H9 (cell line): ENCODE measurements at regions not wholly inside any gene's neighbourhood (a gene's known extent, or its start where the extent isn't known, plus 50 kb on each side); places are given as distances from the start of the nearest gene placed in this dataset.

Source experiments
- DNase-seq: peaks from one replicate; pipeline ENCODE4 v3.0.0-alpha.2; 2017
- H2AFZ ChIP-seq: one replicate; pipeline ENCODE4 v1.6.1; 2013; ENCODE audit warnings: mild to moderate bottlenecking, low read length, control low read depth, moderate library complexity
- H2AK5ac ChIP-seq: 2 replicates; pipeline ENCODE4 v1.6.1; 2013; ENCODE audit warnings: low read length, control low read depth, mixed read lengths; ENCODE audit not compliant: insufficient read length
- H2BK120ac ChIP-seq: one replicate; pipeline ENCODE4 v1.6.1; 2013; ENCODE audit warnings: low read depth, mild to moderate bottlenecking, low read length, control low read depth, inconsistent platforms; ENCODE audit not compliant: poor library complexity, severe bottlenecking
- H2BK12ac ChIP-seq: 2 replicates; pipeline ENCODE4 v1.6.1; 2013; ENCODE audit warnings: low read length, control low read depth, mixed read lengths, low read depth; ENCODE audit not compliant: insufficient read length
- H2BK15ac ChIP-seq: 2 replicates; pipeline ENCODE4 v1.6.1; 2013; ENCODE audit warnings: low read depth, low read length, control low read depth
- H2BK20ac ChIP-seq: one replicate; pipeline ENCODE4 v1.6.1; 2013; ENCODE audit warnings: low read depth, mild to moderate bottlenecking, low read length, control low read depth, inconsistent platforms; ENCODE audit not compliant: poor library complexity, severe bottlenecking
- H2BK5ac ChIP-seq: 2 replicates; pipeline ENCODE4 v1.6.1; 2013; ENCODE audit warnings: low read length, control low read depth, mixed read lengths; ENCODE audit not compliant: insufficient read length
- H3K14ac ChIP-seq: 2 replicates; pipeline ENCODE4 v1.6.1; 2013; ENCODE audit warnings: low read length, control low read depth; ENCODE audit not compliant: insufficient read depth
- H3K18ac ChIP-seq: 2 replicates; pipeline ENCODE4 v1.6.1; 2013; ENCODE audit warnings: low read depth, mild to moderate bottlenecking, mixed read lengths, low read length, control low read depth; ENCODE audit not compliant: insufficient read length
- H3K23ac ChIP-seq: 2 replicates; pipeline ENCODE4 v1.6.1; 2013; ENCODE audit warnings: low read length, control low read depth, mixed read lengths, low read depth; ENCODE audit not compliant: insufficient read length
- H3K23me2 ChIP-seq: 2 replicates; pipeline ENCODE4 v1.6.1; 2013; ENCODE audit warnings: low read depth, mild to moderate bottlenecking, mixed read lengths, low read length, control low read depth; ENCODE audit not compliant: insufficient read length, poor library complexity, severe bottlenecking
- H3K27ac ChIP-seq: 2 replicates; pipeline ENCODE4 v1.5.1; 2013; ENCODE audit warnings: low read length, control low read depth, mixed read lengths, low read depth; ENCODE audit not compliant: insufficient read length
- H3K27me3 ChIP-seq: 2 replicates; pipeline ENCODE4 v1.6.1; 2013; ENCODE audit warnings: low read length, control low read depth, inconsistent platforms; ENCODE audit not compliant: insufficient read depth
- H3K4ac ChIP-seq: 2 replicates; pipeline ENCODE4 v1.6.1; 2013; ENCODE audit warnings: low read depth, mild to moderate bottlenecking, control low read depth, inconsistent platforms, low read length, moderate library complexity
- H3K4me1 ChIP-seq: 2 replicates; pipeline ENCODE4 v1.6.1; 2013; ENCODE audit warnings: low read length, control low read depth, inconsistent platforms; ENCODE audit not compliant: insufficient read depth
- H3K4me2 ChIP-seq: 2 replicates; pipeline ENCODE4 v1.6.1; 2013; ENCODE audit warnings: low read length, control low read depth, mixed read lengths; ENCODE audit not compliant: insufficient read length, insufficient read depth
- H3K56ac ChIP-seq: 2 replicates; pipeline ENCODE4 v1.6.1; 2013; ENCODE audit warnings: low read depth, mild to moderate bottlenecking, mixed read lengths, low read length, control low read depth; ENCODE audit not compliant: insufficient read length
- H3K79me1 ChIP-seq: 2 replicates; pipeline ENCODE4 v1.6.1; 2013; ENCODE audit warnings: low read depth, mild to moderate bottlenecking, moderate library complexity, low read length, control low read depth, inconsistent platforms; ENCODE audit not compliant: insufficient read depth, poor library complexity, severe bottlenecking
- H3K79me2 ChIP-seq: 2 replicates; pipeline ENCODE4 v1.6.1; 2013; ENCODE audit warnings: low read length, control low read depth, inconsistent platforms; ENCODE audit not compliant: insufficient read depth
- H3K9ac ChIP-seq: 2 replicates; pipeline ENCODE4 v1.6.1; 2013; ENCODE audit warnings: low read length, control low read depth, mixed read lengths; ENCODE audit not compliant: insufficient read length; ENCODE audit errors: extremely low read depth
- H3K9me3 ChIP-seq: one replicate; pipeline ENCODE4 v1.6.1; 2013; ENCODE audit warnings: low read depth, low read length, inconsistent platforms; ENCODE audit not compliant: control insufficient read depth
- H3T11ph ChIP-seq: one replicate; pipeline ENCODE4 v1.6.1; 2013; ENCODE audit warnings: mild to moderate bottlenecking, low read length, control low read depth, inconsistent platforms
- H4K20me1 ChIP-seq: one replicate; pipeline ENCODE4 v1.6.1; 2013; ENCODE audit not compliant: control insufficient read depth, insufficient read length, insufficient read depth
- H4K5ac ChIP-seq: 2 replicates; pipeline ENCODE4 v1.6.1; 2013; ENCODE audit warnings: low read depth, mild to moderate bottlenecking, mixed read lengths, low read length, control low read depth; ENCODE audit not compliant: insufficient read length
- H4K8ac ChIP-seq: replicated peaks from 2 replicates; pipeline ENCODE4 v1.6.1; 2013; ENCODE audit warnings: low read length, control low read depth, mixed read lengths, low read depth; ENCODE audit not compliant: insufficient read length
- H4K91ac ChIP-seq: 2 replicates; pipeline ENCODE4 v1.6.1; 2013; ENCODE audit warnings: low read depth, mild to moderate bottlenecking, moderate library complexity, mixed read lengths, low read length, control low read depth; ENCODE audit not compliant: insufficient read length
- H3K27ac Mint-ChIP-seq, 3 experiments: 2 replicates in 2 of 3; 3 replicates in 1 of 3; pipeline ENCODE4 v1.8.0; 2020 to 2021; ENCODE audit warnings: mixed read lengths in 3 of 3, mild to moderate bottlenecking in 1 of 3, moderate library complexity in 1 of 3
- H3K27me3 Mint-ChIP-seq: 2 replicates; pipeline ENCODE4 v1.8.0; 2021; ENCODE audit warnings: low read depth, mild to moderate bottlenecking, moderate library complexity, mixed read lengths
- H3K36me3 Mint-ChIP-seq, 3 experiments: 2 replicates in 2 of 3; 3 replicates in 1 of 3; pipeline ENCODE4 v1.8.0; 2020 to 2021; ENCODE audit warnings: low read depth in 3 of 3, mixed read lengths in 3 of 3; ENCODE audit not compliant: insufficient read depth in 1 of 3
- H3K4me1 Mint-ChIP-seq, 2 experiments: 2 replicates each; pipeline ENCODE4 v1.8.0; 2020; ENCODE audit warnings: mixed read lengths in 2 of 2
- H3K4me3 Mint-ChIP-seq, 2 experiments: 2 replicates in 1 of 2; 3 replicates in 1 of 2; pipeline ENCODE4 v1.8.0; 2020 to 2021; ENCODE audit warnings: mild to moderate bottlenecking in 2 of 2, mixed read lengths in 2 of 2, moderate library complexity in 1 of 2
- H3K9me3 Mint-ChIP-seq, 2 experiments: 2 replicates in 1 of 2; 3 replicates in 1 of 2; pipeline ENCODE4 v1.8.0; 2020; ENCODE audit warnings: mild to moderate bottlenecking in 2 of 2, mixed read lengths in 2 of 2, moderate library complexity in 1 of 2
- WGBS: extraction: QIAGEN DNeasy Blood & Tissue Kit; methylation state at CpG from one replicate; pipeline ENCODE4 v1.1.7; 2013; ENCODE audit warnings: missing lambda C conversion rate, low lambda C conversion rate, mixed read lengths; ENCODE audit not compliant: insufficient read length; ENCODE audit errors: extremely low coverage; 5-methylcytosine and 5-hydroxymethylcytosine counted together
- TF ChIP-seq, protein P1 (sequence below): fragments of 200-600 bp; sonication (generic); conservative IDR thresholded peaks from 3 replicates; pipeline ENCODE4 v1.8.0; 2021; ENCODE audit warnings: antibody characterized with exemption, mild to moderate bottlenecking

- DNase-seq, result no peak
- Histone ChIP-seq H3K27ac (no peak overlapping the region), H3K9me3 (no peaks in the 10 kb centered on the region), H2BK120ac (no peak overlapping the region), H3K9ac (no peak overlapping the region), H3K23me2 (no peaks in the 10 kb centered on the region), H4K8ac (no peak overlapping the region), H3K79me1 (no peaks in the 10 kb centered on the region), H4K5ac (no peak overlapping the region), H3K23ac (no peak overlapping the region), H2BK15ac (no peak overlapping the region), H3K79me2 (no peaks in the 10 kb centered on the region), H2AK5ac (no peak overlapping the region), H3K4me1 (no peaks in the 10 kb centered on the region), H2BK5ac (no peak overlapping the region), H3K56ac (no peak overlapping the region), H4K20me1 (no peaks in the 10 kb centered on the region), H2BK20ac (no peak overlapping the region), H4K91ac (no peak overlapping the region), H2AFZ (no peak overlapping the region), H3K18ac (no peak overlapping the region), H3K14ac (no peak overlapping the region), H2BK12ac (no peak overlapping the region), H3K4ac (no peak overlapping the region), H3K4me2 (no peak overlapping the region), H3K27me3 (no peaks in the 10 kb centered on the region; the same call in 1 of the 2 replicates), H3T11ph (no peak overlapping the region)
- peaks cover 6% of the 10 kb centered on the region for H3K27me3 Mint-ChIP-seq
- TF ChIP-seq, protein P1, sequence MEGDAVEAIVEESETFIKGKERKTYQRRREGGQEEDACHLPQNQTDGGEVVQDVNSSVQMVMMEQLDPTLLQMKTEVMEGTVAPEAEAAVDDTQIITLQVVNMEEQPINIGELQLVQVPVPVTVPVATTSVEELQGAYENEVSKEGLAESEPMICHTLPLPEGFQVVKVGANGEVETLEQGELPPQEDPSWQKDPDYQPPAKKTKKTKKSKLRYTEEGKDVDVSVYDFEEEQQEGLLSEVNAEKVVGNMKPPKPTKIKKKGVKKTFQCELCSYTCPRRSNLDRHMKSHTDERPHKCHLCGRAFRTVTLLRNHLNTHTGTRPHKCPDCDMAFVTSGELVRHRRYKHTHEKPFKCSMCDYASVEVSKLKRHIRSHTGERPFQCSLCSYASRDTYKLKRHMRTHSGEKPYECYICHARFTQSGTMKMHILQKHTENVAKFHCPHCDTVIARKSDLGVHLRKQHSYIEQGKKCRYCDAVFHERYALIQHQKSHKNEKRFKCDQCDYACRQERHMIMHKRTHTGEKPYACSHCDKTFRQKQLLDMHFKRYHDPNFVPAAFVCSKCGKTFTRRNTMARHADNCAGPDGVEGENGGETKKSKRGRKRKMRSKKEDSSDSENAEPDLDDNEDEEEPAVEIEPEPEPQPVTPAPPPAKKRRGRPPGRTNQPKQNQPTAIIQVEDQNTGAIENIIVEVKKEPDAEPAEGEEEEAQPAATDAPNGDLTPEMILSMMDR, result no peak
- H3K27ac Mint-ChIP-seq, result peak overlapping the region in 1 of 3 experiments; percentile 95; a peak in 1 of 7 replicates
- no peak overlapping the region for H3K4me3 Mint-ChIP-seq
- WGBS, result no CpG with 5 or more reads among the region's 6 CpGs
- no peaks in the 10 kb centered on the region; a peak in 1 of 5 replicates for H3K9me3 Mint-ChIP-seq
- no peaks in the 10 kb centered on the region; a peak in 1 of 4 replicates for H3K4me1 Mint-ChIP-seq
- H3K36me3 Mint-ChIP-seq, result no peaks in the 10 kb centered on the region
Observed at GRCh38 chr10:125265579-125265955, 105.2 kb upstream of the CTBP2 start.
